Liver (tissue), 3 donors: ENCODE measurements at regions not wholly inside any gene's neighbourhood (a gene's known extent, or its start where the extent isn't known, plus 50 kb on each side); places are given as distances from the start of the nearest gene placed in this dataset.

Source experiments
- CTCF ChIP-seq: fragments of 150-350 bp; IDR thresholded peaks from 2 replicates; pipeline ENCODE4 v1.5.1; 2017; ENCODE audit warnings: improper control_type of control experiment, low read depth, low read length; ENCODE audit not compliant: missing input control
- NR2F2 ChIP-seq: IDR thresholded peaks from 2 replicates; pipeline ENCODE4 v1.6.1; 2016; ENCODE audit warnings: antibody characterized with exemption
- YY1 ChIP-seq: IDR thresholded peaks from 2 replicates; pipeline ENCODE4 v1.6.1; 2016; ENCODE audit warnings: antibody characterized with exemption, mild to moderate bottlenecking
- TF ChIP-seq, protein P1 (sequence below): IDR thresholded peaks from 2 replicates; pipeline ENCODE4 v1.6.1; 2016; ENCODE audit warnings: antibody characterized with exemption
- donor health status: healthy.
- donor health status: healthy.

DNA sequence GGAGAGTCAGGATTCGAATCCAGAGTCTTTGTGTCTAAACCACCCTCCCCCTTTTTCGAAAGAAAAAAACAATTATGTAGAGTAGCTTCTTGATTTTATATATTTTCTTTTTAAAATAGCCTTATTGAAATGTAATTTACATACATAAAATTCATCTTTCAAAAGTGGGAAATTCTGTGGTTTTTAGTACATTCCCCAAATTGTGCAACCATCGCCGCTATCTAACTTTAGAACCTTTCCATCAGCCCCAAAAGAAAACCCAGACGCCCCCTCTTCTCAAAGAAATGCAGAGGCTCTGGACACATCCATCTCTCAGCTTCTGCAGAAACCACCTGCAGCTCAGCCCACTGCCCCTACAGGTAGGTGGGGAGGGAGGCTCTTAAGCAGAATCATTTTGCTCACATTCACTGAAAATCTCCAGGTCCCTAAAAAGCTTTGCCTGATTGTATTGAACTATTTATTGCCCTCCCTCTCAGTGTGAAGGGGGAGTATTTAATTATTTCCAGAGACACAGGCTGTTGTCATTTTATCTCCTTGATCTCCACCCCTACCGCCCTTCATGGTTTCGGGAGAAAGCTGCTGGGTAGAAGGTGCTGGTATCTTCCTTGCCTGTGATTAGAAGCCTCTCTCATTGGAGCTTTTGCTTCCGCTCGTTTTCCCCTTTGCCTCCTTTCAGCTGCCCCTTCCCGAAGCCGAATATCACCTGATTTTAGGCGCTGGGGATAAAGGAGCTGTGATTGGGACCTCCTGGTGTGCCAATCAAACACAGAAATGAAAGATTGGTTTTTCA is 68.7 kb upstream of the KCNG1 start:
- no peak for TF ChIP-seq NR2F2
- TF ChIP-seq, protein P1, sequence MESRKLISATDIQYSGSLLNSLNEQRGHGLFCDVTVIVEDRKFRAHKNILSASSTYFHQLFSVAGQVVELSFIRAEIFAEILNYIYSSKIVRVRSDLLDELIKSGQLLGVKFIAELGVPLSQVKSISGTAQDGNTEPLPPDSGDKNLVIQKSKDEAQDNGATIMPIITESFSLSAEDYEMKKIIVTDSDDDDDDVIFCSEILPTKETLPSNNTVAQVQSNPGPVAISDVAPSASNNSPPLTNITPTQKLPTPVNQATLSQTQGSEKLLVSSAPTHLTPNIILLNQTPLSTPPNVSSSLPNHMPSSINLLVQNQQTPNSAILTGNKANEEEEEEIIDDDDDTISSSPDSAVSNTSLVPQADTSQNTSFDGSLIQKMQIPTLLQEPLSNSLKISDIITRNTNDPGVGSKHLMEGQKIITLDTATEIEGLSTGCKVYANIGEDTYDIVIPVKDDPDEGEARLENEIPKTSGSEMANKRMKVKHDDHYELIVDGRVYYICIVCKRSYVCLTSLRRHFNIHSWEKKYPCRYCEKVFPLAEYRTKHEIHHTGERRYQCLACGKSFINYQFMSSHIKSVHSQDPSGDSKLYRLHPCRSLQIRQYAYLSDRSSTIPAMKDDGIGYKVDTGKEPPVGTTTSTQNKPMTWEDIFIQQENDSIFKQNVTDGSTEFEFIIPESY: no peak
- TF ChIP-seq CTCF: no peak
- no peak for TF ChIP-seq YY1
